HPDE6-E6E7 (cell line): ENCODE measurements at regions not wholly inside any gene's neighbourhood (a gene's known extent, or its start where the extent isn't known, plus 50 kb on each side); places are given as distances from the start of the nearest gene placed in this dataset.

Source experiments
- DNase-seq: peaks from one replicate; pipeline ENCODE4 v3.0.0; 2011; ENCODE audit warnings: missing footprints; ENCODE audit errors: extremely low spot score

DNA sequence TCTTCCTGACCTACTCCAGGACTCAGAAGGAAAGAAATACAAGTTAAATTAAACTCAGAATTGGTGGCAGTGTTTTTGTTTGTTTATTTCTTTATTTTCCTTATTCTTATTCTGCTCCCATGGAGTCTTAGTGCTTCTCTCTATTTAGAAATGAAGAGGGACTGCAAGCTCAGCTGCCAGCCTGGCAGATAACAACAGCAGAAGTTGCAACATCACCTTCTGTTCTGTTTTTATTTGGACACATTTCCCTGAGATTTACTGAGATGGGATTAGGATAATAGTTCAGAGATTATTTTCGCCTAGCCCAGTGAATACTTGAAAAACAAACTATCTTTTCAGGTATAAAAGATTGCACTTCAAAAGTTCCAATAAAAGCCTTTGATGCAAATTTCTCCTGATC, 70.4 kb upstream of the DTNA start:
- no peak for DNase-seq

- no peak for DNase-seq
These were observed 69.8 kb upstream of the DTNA start for GRCh38 chr18:34640276-34640675.

GRCh38 chr18:34643989-34644388, 66.1 kb upstream of the DTNA start:
- no peak for DNase-seq

GRCh38 chr18:34647251-34647650, 62.8 kb upstream of the DTNA start:
- no peak for DNase-seq

DNA sequence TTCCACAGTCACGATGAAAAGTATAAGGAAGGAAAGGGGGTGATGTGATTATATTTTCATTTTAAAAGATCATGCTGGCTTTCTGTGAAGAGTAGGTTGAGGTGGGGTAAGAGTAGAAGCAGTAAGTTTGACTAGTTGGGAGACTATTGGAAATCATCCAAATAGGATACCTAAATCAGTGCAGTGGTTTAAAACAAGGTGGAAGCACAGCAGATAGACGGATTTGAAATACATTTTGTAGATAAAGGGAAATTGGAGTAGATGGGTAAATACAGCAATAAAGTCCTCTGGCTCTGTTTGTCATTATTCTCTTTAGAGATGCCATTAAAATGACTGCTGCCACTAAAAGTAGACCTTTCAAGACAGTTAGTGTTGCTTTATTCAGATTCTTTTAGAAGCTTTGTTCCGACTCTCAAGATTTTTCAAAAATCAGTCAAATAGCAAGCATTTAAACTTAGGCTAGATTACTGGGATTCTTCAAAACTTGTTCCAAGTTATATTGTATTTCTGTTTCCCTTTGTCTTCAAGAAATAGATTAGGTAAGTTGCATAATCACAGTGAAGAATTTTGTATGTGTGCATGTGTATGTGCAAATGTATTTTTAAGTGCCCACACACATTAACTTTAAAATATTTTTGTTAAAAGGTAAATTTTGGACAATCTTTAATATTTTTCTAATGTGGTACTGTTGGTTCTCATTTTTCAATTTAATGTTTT, 61.7 kb upstream of the DTNA start:
- no peak for DNase-seq

DNA sequence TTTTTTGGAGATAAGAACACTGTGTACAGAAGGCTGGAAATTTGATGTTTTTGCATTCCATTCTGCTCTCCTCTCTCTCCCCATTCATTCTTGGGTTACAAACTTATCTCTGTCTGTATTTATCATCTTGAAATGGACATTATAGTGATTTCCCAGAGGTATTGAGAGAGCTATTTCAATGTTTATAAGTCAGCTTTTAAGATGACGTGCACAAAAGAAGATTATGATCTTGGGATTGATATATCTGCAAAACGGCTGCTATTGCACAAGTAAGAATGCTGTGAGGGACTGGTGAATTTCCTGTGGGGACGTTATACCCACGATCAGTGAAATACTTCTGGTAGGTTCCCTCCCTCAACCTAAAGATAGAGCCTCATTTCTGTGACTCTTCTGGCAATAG, 61.0 kb upstream of the DTNA start:
- DNase-seq, result no peak

GRCh38 chr18:34650121-34650545, 60.0 kb upstream of the DTNA start:
- DNase-seq, result peak; percentile 9

DNA sequence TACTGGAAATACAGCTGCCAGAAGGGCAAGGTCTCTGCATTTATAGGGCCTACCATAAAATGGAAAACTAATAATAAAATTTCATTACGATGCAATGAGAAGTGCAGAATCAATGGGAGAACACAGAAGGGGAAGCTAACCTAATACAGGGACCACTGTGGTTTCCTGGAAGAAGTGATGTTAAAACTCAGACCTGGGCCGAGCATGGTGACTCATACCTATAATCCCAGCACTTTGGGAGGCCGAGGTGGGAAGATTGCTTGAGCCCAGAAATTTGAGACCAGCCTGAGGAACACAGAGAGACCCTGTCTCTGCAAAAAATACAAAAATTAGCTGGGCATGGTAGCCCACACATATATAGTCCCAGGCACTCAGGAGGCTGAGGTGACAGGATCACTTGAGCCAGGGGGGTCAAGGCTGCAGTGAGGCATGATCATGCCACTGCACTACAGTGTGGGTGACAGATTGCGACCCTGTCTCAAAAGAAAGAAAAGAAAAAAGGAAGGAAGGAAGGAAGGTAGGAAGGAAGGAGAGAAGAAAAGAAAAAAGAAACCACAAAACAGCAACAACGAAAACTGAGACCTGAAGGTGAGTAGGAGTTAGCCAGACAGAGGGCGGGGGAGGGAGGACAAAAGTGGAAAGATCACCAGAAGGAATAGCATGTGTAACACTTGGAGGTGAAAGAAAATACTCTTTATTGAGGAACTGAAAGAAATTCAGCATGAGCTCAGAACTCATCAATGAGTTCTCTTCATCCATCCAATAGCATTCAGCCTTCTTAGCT, 58.3 kb upstream of the DTNA start:
- no peak for DNase-seq

- no peak for DNase-seq
These were observed 55.0 kb upstream of the DTNA start for GRCh38 chr18:34655131-34655530.

DNA sequence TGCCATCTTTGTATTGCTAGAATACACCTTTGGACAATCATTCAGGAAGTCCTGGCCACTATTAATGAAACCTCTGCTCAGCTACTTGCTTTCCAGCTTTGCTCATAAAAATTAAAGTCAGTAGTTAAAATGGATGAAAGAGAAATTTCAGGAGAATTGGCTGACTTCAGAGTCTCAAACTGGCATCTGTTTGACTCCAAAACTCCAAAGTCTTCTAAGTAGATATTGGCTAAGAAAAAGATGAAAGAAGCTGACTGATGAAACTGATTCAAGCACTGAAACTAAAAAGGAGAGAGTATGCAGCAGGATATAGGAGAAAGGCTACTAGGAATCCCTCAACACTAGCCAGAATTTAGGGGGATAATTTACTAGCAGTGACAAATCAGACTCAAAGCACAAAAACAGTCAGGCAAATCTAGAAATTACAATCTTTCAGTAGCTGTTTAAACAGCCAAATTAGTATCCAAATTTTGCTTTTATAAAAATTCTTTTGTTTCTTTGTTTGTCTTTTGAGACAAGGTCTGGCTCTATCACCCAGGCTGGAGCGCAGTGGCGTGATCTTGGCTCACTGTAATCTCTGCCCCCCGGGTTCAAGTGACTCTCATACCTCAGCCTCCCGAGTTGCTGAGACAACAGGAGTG, 52.1 kb upstream of the DTNA start:
- no peak for DNase-seq

DNA sequence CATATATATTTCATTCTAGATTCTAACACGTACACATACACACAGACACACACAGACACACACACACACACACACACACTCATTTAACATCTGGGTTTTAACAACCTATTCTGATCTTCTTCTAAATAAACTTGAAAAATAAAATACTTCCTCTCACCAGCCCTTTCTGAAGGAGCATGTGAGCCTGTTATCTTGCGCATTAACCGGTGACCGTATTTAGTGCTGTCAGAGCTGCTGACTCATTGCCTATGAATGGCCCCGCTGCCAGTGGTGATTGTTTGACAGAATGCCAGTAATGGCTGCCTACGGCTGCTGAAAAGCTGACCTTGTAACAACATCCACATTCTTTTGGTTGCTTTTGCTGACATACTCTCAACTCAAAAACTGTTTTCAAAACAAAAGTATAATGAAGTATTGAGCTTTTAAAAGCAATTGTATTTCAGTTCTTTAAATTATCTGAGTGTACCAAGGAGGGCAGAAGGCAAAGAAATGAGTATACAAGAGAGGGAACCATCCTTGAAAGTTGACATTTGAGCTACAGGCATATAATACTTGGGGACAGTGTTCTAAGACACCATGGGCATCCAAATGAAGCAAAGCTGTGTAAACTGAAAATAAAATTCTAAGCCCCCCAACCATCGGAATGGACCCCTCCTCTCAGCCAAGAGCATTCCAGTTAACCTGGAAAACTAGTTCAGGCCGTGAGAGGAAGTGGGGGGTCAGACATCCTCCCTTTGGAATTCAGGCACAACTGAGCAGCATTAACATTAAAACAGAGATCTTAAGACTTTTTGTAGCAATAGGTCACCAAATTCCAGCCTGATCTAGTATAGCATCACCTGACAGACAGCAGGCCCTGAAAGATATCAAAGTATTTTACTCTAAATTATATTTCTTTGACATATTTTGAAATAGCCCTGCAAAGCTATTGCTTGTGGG, 50.2 kb upstream of the DTNA start:
- DNase-seq, result peak; percentile 75
